GM19238 (cell line): ENCODE measurements at regions not wholly inside any gene's neighbourhood (a gene's known extent, or its start where the extent isn't known, plus 50 kb on each side); places are given as distances from the start of the nearest gene placed in this dataset.
"Not testable (repeated sequence)": the region's sequence is repeated elsewhere in the genome, so short reads cannot be mapped to it uniquely, and the experiment has no call there.

Source experiments
- DNase-seq: peaks from one replicate; pipeline ENCODE4 v3.0.0; 2011; ENCODE audit warnings: low spot score; ENCODE audit not compliant: insufficient read length

GRCh38 chr17:71413935-71414334, 706.9 kb upstream of the SOX9 start:
- no peak for DNase-seq

- no peak for DNase-seq
These were observed 703.7 kb upstream of the SOX9 start for GRCh38 chr17:71417142-71417541.

- DNase-seq = no peak
These were observed 697.9 kb upstream of the SOX9 start for GRCh38 chr17:71422968-71423367.

- no peak for DNase-seq
These were observed 696.8 kb upstream of the SOX9 start for GRCh38 chr17:71423871-71424546.

- no peak for DNase-seq
These were observed 693.0 kb upstream of the SOX9 start for GRCh38 chr17:71427801-71428200.

GRCh38 chr17:71428897-71429296, 691.9 kb upstream of the SOX9 start:
- DNase-seq = no peak

- no peak for DNase-seq
These were observed 690.5 kb upstream of the SOX9 start for GRCh38 chr17:71430281-71430680.

GRCh38 chr17:71431146-71431545, 689.7 kb upstream of the SOX9 start:
- no peak for DNase-seq

- DNase-seq = no peak
These were observed 688.2 kb upstream of the SOX9 start for GRCh38 chr17:71432378-71433315.

GRCh38 chr17:71434716-71435115, 686.1 kb upstream of the SOX9 start:
- no peak for DNase-seq

- DNase-seq = no peak
These were observed 684.3 kb upstream of the SOX9 start for GRCh38 chr17:71436479-71436878.

- no peak for DNase-seq
These were observed 683.7 kb upstream of the SOX9 start for GRCh38 chr17:71437166-71437565.

- no peak for DNase-seq
These were observed 682.1 kb upstream of the SOX9 start for GRCh38 chr17:71438631-71439146.

GRCh38 chr17:71440513-71440912, 680.3 kb upstream of the SOX9 start:
- DNase-seq = no peak

GRCh38 chr17:71441098-71441497, 679.7 kb upstream of the SOX9 start:
- DNase-seq = no peak

GRCh38 chr17:71444078-71444477, 676.7 kb upstream of the SOX9 start:
- no peak for DNase-seq

- no peak for DNase-seq
These were observed 674.0 kb upstream of the SOX9 start for GRCh38 chr17:71446645-71447437.

GRCh38 chr17:71447644-71448043, 673.2 kb upstream of the SOX9 start:
- DNase-seq = no peak

GRCh38 chr17:71450657-71451056, 670.2 kb upstream of the SOX9 start:
- DNase-seq = not testable (repeated sequence)

- DNase-seq = no peak
These were observed 666.9 kb upstream of the SOX9 start for GRCh38 chr17:71453876-71454422.

- no peak for DNase-seq
These were observed 665.6 kb upstream of the SOX9 start for GRCh38 chr17:71455219-71455618.
